ENCODE measurements at regions not wholly inside any gene's neighbourhood (a gene's known extent, or its start where the extent isn't known, plus 50 kb on each side); places are given as distances from the start of the nearest gene placed in this dataset.

- TF ChIP-seq MXI1 (IDR thresholded peaks at IDR 0.05; ENCODE audit: low read depth, low read length): no peak
These were observed 212.6 kb downstream of the MOXD1 start (continued) for GRCh38 chr6:132188556-132189264.

- no peak overlapping the region for H3K4me3 ChIP-seq
- no peak overlapping the region for H3K4me2 ChIP-seq (ENCODE audit: control insufficient read depth, insufficient read depth)
- no peak overlapping the region for H3K9ac ChIP-seq (ENCODE audit: control insufficient read depth, insufficient read depth, low read length)
- no peak for FAIRE-seq
- TF ChIP-seq PRDM15 (CRISPR knock-in tag; IDR thresholded peaks at IDR 0.05) (no peak), ZNF592 (IDR thresholded peaks at IDR 0.05) (no peak), ZBTB40 (IDR thresholded peaks at IDR 0.05; ENCODE audit: borderline replicate concordance) (no peak), PAX8 (IDR thresholded peaks at IDR 0.05) (no peak)
- no peaks in the 10 kb centered on the region for H4K20me1 ChIP-seq (ENCODE audit: control insufficient read depth, insufficient read depth)
- in situ Hi-C loops (cut with MboI) (no loop called here), intact Hi-C loops (cut with micrococcal nuclease; ENCODE audit: unreplicated experiment) (no loop called here)
- ATAC-seq: no peak
- WGBS (ENCODE audit: insufficient coverage, insufficient replicate concordance, low lambda C conversion rate, missing lambda C conversion rate): 75% methylated on average over 1 of the region's 1 CpG
- SMC1A ChIA-PET (ENCODE audit: uncharacterized antibody, unreplicated experiment): no interaction called here
- no peaks in the 10 kb centered on the region for H3K36me3 ChIP-seq (ENCODE audit: control insufficient read depth in 2 of 2, insufficient read depth in 2 of 2, low read length in 1 of 2)
- BruUV-seq (replicated peaks): no TSS peak
- no peaks in the 10 kb centered on the region for H3K79me2 ChIP-seq (ENCODE audit: control insufficient read depth, insufficient read depth, low read length)
- H2AFZ ChIP-seq (ENCODE audit: control insufficient read depth, low read depth, low read length): no peak overlapping the region
- POLR2A ChIA-PET: no interaction called here
- H3K9me3 ChIP-seq (replicated peaks; ENCODE audit: control insufficient read depth, insufficient read depth, low read length): no peaks in the 10 kb centered on the region
- CTCF ChIA-PET: no interaction called here
- H3K27me3 ChIP-seq (replicated peaks in 1 of 2; ENCODE audit: control insufficient read depth in 2 of 2, insufficient read depth in 2 of 2, low read length in 1 of 2): no peaks in the 10 kb centered on the region
- DNase-seq (ENCODE audit: low read depth, low spot score): no peak
- H3K4me1 ChIP-seq (ENCODE audit: control insufficient read depth, insufficient read depth, low read length): no peaks in the 10 kb centered on the region
- RAD21 ChIA-PET (ENCODE audit: unreplicated experiment): no interaction called here
- H3K27ac ChIP-seq (ENCODE audit: control insufficient read depth, insufficient read depth): no peak overlapping the region
These were observed 213.5 kb downstream of the MOXD1 start for GRCh38 chr6:132187816-132188215.

All from GM12878 (cell line).